CD4-positive, alpha-beta T cell treated with Interleukin-17A for 4 hours (primary cell): ENCODE measurements at regions not wholly inside any gene's neighbourhood (a gene's known extent, or its start where the extent isn't known, plus 50 kb on each side); places are given as distances from the start of the nearest gene placed in this dataset.

Experiments
- DNase-seq: peaks from one replicate; pipeline ENCODE4 v3.0.0-alpha.2; 2020; ENCODE audit warnings: mixed read lengths

DNA sequence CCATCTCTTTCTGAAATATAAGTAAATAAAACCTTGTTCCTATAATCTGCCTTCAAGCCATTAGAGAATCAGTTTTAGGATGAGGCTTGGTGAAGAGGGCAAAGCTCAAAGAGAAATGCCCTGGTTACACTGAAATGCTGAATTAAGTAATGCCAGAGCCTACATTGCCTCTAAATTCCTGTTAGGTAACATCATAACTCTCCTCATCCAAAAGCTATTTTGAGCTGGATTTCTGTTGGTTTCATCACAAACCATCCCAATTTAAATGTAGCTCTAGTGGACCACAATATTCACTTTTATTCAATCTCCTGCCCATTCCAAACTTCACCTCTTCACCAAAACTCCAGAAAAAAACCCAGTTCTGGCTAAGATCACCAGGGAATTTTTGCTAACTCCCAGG lies 1319.7 kb upstream of the TENM3 start:
- DNase-seq = no peak

DNA sequence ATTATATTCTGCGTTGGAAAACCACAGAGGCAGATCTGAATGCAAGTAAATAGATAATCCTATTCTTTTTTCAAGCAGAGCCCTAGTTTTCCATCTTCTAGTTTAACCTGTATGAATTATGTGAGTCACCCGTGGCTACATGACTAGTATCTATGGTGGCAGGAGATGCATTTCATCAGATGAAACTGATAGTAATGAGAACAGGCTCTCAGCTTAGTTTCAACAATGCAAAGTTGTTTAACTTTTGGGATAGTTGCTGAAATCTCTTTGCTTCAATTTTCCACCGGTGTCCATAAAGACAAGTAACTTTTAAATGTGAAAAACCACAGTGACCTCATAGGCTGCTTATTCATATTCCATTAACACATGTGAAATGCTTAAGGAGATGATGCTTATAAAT lies 1317.4 kb upstream of the TENM3 start:
- DNase-seq = no peak

DNA sequence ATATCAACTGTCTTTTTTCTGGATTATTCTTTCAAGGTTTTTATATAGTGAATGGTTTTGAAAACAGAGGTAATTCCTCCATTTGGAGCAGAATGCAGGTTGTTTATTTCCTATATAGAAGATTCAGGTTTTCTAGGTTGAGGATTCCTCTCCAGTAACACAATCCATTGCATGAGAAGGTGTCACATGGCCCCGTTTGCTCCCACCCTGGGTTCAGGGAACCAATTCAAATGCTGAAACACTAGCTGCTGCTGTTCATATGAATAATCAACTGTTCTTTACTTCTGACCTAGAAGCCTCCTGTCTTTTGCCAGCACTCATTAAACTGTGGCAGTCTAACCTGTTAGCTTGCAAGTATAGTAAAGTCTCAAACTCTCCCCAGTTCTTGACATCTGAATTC lies 1316.9 kb upstream of the TENM3 start:
- no peak for DNase-seq

DNA sequence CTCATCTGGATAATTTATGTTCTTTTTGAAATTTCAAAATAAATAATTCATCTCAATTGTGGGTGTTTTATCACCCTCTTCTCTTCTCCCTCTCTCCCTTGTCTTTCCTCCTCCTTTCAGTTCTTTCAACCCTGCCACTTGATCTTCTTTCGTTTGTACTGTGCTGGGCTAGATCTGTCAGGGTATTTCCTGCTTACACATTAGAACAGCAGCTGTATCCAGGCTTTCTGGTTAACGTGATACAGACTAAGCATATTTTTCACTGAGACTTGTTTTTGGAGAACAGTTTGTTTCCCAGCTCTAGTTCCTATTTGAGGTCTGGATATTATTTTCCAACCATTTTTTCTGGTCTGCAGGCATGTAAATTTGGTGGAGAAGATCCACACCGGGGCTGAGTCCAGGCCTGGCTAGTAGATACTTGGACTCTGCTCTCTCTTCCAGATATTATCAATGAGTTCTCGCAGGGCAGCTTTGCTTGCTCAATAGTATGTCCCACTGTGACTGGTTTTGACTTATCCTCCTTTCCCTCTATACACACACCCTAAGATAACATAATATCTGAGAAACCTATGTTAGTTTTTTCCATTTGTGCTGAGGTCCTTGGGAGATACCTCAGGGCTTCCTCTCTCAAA lies 1310.7 kb upstream of the TENM3 start:
- no peak for DNase-seq

DNA sequence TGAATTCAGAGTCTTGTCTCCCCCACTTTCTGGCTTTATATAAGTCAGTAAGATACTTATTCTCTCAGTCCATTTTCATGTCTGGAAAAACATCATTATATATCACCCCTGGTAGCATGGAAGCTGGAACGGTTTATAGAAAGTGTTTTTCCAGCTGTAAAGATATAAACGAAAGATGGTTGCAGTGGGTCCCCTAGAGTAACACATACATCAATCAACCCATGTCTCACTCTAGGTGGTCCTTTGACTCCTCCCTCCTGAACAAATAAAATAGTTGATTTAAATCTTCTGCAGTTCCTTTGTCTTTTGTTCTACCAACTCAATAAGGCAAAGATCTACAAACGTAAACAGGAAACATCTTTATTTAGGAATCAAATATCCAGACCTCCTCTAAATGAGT lies 1306.1 kb upstream of the TENM3 start:
- no peak for DNase-seq

DNA sequence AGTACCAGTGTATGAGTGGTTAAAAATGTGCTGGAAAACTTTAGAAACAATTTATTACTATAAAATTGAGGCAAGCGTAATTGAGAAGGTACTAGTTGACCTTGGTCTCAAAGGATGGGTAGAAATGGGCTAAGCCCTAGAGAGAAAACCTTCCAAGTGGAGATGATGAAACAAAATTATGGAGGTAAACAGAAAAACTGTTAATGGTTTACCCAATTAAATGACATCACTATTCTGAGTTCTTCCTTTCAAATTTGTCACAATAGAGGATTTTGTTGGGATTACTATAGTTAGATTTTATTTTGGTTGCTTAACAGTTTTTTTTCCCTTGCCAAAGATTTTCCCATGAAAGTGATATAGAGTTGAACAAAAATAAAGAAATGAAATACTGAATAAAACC lies 1302.5 kb upstream of the TENM3 start:
- no peak for DNase-seq

DNA sequence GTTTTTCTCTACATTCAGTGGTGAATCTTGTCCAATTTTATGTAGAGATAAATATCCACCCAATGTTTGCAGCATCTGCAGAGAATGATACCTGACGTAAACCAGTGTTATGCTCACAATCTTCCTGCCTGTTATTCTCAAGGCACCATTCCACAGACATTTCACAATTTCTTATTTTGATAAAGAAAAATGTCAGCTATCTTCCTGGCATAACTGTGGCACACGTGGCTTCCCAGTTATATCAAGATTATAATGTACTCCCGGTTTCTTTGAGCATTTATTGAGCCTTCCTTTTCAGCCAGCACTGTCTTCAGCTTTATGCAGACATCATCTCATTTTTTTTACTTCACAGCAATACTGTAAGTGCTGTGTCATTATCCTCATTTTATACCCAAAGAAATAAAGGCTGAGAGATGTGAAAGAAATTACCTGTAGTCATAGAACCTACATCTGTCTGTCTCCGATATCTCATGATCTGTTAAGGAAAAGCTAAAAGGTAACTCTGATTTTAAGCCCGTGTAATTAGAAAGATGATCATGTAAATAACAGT lies 1300.8 kb upstream of the TENM3 start:
- no peak for DNase-seq

DNA sequence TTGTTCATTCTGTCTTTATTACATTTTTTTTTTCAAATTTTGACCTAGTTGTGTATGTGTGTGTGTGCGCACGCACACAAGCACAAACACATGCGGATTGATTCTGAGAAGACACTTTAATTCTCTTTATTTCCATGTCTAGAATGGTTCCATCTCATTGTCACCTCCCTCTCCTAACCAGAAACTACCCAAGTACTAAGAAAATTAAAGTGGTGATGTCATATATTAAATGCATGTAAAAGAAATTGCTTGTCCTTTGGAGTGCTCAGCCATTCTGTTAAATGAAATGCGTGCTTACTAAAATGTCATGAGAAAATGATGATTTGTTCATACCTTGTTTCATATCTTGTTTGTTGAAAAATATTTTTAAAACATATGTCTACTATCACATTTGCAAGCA lies 1297.0 kb upstream of the TENM3 start:
- no peak for DNase-seq

DNA sequence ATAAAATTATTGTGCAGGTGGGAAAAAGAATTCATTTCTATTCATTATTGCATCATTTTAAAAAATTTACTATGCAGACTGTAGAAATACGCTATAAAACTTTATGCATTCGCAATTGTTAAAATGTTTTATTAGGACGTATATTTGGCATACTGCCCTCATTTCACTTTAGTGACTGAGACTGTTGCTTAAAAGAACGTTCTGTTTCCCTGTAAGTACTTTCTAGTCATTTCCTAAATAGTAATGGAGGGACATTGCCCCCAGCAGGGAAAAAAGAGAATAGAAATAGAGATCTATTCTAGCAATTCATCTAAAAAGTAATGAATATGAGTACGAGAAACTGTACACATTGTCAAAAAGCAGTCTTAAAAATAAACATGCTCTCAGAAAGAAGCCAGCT lies 1295.8 kb upstream of the TENM3 start:
- no peak for DNase-seq

DNA sequence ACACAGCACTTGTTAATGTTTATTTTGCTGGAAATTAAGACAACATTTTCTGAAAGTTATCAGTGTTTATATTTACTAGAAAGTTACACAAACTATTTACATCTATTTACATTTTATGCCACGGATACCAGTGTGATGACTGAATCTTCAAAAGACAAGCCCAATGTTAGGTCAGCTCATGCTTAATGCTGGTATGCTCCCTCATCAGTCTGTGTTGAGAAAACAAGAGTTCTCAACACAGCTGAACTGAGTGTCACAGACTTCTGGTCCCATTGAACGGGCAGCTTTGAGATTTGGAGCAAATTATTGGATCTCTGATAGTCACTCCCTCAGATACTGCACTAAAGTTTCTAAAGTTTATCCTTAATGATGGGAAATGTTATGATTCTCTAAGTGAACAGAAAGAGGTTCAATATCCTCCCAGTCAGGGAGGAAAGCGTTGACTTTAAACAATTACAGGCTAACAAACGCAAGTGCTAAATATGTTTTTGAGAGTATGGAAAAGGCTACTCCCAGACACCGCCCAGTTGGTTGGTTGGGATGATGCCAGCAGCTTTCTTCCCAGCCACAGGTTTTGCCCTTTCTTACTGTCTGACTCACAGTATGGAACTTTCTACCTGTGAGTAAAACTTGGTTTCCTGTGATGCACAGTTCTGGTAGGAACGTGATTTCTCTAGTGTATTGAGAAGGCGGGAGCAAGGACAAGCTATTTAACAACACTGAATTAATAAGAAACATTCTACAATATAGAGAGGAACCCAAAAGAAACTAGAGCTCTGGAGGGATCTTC lies 1293.6 kb upstream of the TENM3 start:
- DNase-seq = no peak

DNA sequence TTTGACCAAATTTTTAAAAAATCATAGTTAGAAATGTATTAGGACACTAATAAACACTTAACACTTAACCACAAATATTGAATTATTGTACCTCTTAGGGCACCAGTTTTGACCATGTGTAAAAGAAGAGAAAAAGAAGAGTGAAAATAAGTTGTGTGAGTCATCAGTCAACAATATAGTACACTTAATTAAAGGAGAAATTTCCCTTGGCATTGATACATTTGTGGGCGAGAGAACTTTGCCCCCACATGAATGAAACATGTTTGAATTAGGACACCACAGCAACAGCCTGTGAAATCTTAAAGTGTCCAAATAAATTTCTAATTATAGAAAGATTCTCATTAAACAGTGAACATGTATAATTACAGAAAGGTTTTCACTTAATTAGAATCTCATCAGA lies 1292.8 kb upstream of the TENM3 start:
- DNase-seq = no peak

DNA sequence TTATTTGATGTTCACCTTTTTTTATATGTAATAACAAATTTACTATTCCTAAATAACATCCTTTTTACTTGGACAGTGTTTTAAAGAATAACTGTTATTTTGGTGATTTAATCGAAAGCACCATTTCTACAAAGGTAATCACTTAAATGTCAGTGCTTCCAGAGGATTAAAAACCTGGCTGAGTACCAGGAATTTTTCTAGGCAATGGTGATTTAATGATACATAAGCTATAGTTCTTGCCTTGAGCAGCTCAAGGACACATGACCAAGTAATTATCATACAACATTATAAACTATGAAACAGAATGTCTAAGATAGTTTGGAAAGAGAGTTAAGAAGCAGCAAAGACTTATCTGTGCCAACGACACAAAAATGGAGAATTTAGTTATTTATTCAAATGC lies 1291.9 kb upstream of the TENM3 start:
- no peak for DNase-seq

DNA sequence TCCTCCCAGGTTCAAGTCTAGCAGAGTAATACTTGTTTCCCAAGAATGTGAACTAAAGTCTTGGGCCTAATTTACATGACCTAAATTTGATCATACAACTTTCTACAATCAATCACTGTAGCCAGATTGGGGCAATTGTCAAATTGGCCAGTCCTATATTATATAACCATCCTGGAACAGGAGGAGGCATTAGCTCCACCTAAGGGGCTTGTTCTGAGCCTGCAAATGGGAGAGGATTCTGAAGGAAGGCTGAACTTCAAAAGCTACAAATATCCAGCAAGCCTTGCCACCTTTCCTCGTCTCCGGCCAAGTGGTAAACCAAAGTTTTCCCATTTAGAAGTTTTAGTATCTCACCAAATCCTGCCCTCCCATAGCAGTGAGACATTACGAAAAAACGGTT lies 1289.6 kb upstream of the TENM3 start:
- DNase-seq = no peak

DNA sequence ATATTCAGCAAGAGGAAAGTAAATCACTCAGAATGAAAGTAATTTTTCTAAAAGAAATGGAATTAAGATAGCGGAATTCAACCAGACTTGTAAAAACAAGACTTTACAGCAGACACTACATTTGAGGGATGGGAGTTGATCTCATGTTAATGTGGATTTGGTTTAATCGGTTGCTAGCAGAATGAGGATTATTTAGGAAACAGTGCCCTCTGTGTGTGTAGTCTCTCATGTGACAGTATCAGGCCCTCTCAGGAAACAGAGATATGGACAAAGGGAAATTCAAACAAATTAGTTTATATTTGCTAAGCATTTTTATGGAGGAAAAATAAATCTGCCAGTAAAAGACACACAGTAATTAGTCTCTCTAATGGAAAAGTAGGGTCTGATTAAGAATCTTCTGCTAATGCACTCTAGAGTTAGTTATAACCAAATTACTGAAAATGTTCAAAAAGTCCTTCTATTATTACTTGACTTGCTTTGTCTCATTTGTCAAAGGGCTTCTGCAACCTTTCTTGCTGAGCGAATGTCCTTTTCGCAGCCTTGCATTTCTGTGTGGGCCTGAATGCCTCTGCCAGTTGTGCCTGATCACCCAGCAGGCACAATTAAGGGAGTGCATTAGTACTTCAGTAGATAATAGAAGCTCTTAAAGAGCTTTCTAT lies 1282.3 kb upstream of the TENM3 start:
- DNase-seq = no peak

DNA sequence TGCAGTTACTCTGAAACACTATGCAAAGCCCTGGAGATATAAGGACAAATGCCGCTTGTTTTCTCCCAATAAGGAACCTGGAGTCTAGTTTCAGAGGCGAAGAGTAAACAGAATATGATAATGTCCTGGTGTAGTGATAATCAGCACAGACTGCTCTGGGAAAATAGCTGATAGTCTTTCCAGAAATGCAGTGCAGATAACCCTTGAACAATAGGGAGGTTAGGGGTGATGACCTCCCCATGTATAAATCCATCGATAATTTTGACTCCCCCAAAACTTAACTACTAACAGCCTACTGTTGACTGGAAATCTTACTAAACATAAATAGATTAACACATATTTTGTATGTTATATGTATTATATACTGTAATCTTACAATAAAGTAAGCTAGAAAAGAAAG lies 1280.9 kb upstream of the TENM3 start:
- no peak for DNase-seq

DNA sequence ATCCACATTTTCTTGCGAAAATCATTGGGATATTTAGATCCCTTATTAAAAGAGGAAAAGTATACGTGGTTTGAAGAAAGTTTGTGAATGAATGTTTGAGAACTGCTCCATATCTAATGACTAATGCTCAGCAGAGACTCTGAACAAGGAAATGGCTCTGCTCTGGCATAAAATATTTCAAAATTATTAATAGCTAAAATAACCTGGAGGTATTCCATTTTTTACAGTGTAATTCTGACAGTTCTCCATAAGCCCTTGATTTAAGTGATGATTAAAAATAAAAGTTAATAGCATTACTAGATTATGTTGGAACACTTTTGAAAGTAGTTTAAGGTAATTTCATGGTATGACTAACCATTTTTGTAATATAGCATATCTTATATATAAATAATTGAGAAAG lies 1276.9 kb upstream of the TENM3 start:
- no peak for DNase-seq

DNA sequence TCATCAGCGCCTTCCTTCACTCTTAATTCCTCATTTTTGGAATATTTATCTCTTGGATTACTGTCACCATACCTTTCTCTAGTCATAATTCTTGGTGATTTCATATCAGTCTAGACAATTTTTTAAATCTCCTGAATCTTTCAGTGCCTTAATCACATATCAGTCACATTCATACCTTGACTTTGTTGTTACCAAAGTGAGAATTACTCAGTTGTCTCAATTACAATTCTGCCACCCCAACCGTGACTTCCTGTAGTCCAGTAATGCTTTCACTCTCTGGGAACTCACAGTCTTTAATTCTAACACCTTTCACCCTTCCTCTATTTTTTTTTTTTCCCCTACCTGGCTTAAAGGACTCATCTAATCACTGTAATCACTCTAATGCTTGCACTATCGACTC lies 1275.3 kb upstream of the TENM3 start:
- no peak for DNase-seq

DNA sequence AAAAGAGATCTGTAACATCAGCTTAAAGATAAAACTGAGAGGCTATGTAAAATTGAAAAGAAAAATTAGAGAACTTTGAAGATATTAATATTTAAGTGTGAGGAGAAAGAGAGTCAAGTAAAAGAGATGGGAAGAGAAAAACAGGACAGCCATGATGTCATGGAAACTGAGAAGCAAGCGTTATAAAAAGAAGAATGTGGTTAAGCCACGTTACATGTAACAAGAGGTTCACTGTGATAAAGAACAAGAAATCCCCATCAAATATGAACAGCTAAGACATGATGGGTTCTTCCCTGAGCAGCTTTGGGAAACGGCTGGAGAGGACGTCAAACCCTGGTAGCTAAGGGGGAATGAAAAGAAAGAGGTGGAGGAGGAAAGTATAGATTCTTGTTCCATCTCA lies 1269.3 kb upstream of the TENM3 start:
- DNase-seq = no peak

DNA sequence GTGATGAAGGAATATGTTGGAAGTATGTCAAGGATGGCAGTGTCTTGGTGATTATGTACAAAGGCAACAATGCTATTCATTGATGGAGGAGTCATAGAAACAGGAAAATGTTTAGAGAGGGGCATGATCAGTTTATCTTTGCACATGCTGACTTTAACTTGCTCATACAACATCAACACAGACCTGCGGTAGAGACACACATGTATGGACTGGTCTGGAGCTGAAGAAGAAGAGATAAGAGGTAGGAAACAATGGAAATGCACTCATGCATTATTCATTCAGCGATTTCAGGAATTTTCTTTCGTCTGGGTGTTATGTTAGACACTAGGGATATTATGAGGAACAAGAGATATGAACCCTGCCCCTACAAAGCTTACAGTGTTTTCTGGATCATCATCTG lies 1252.3 kb upstream of the TENM3 start:
- DNase-seq = no peak

DNA sequence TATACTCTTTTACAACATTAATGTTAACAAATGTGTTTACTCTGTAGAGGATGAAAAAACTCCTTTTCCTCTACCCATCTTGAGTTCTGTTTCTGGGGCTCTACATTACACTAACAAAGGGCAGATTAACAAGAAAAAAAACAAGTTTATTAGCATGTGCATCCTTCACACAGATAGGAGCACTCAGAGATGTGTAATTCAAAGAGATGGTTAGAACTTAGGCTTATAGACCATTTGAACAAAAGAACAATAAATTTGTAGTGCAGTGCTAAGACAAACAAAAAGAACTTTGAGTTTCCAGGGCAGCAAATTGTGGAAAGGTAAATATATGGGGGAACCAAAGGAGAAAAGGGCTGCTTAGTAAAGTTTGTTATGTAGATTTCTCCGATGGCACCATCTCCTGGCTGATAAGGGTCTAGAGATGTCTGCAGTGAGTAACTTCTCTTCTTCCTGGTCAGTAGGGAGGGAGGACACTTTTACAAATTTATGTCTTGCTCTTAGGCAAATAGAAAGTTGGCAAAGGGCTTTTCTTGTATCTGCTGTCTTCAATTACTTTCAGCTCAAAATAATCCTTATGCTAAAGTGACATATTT lies 1249.9 kb upstream of the TENM3 start:
- no peak for DNase-seq

DNA sequence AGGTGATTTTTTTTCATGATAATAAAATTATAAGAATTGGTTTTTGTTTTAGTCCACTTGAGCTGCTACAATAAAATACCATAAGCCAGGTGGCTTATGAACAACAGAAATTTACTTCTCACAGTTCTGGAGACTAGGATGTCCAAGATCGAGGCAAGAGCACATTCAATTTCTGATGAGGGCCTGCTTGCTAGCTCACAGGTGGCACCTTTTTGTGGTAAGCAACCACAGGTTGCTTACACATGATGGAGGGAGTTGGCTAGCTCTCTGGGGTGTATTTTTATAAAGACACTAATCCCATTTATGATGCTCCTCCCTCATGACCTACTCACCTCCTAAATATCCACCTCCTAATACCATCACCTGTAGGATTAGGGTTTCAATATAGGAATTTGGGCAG lies 1248.5 kb upstream of the TENM3 start:
- DNase-seq = no peak

DNA sequence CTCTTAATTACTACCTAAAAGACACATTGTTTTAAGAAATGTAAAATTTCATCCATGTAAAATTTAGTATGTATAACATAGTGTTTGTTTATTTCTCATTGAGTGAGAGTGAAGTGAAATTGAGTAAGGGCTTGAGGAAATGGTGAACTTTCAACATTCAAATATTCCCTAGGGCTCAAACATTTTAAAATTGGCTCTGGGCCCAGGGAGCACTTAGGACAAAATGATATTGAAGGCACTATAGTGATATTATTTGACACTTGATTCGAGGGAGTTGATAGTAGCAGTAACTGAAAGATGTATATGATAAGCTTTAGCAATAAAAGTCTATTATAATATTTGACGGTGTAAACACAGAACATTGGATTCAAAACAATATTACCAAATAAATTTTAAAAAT lies 1244.0 kb upstream of the TENM3 start:
- DNase-seq = no peak

DNA sequence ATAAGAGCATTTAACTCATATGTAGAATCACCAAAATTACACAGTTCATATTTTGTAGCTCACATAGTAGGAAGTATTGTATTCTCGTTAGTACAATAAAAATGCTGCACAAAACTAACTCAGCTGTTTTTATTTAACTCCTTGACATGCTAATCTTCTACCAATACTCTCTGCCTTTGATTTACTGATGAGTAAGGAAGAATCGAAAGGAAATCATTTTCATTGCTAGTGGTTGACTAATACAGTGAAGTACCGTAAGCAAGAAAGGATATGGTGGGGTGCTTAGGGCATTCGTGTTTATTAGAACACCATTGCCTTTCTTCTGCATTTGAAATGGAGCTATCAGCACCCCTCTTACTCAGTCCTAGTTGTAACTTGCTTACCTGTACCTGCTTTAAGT lies 1239.1 kb upstream of the TENM3 start:
- DNase-seq = no peak
